K562 (cell line): ENCODE measurements at regions not wholly inside any gene's neighbourhood (a gene's known extent, or its start where the extent isn't known, plus 50 kb on each side); places are given as distances from the start of the nearest gene placed in this dataset.

Experiments
- ATAC-seq: fragments of 200-7000 bp; cut with Tn5 transposase; 3 replicates; pipeline ENCODE4 v1.9.1; 2020; ENCODE audit warnings: moderate library complexity
- BruUV-seq: library from RNA; stranded (reverse); fragments of 400-500 nt; replicated peaks from 2 replicates; lab custom pipeline; 2021; lab: Mats Ljungman, UMichigan
- CTCF ChIA-PET: fragments of 300-600 bp; formaldehyde crosslinking; extraction: SDS; loops from one replicate; lab custom pipeline; 2021; ENCODE audit warnings: low intra/inter-chr PET ratio; lab: Yijun Ruan, JAX
- POLR2A ChIA-PET: fragments of 300-600, 350-650 bp; sonication (Branson Sonifier 250); formaldehyde crosslinking; extraction: SDS; loops from one replicate; lab custom pipeline; 2021; ENCODE audit warnings: antibody characterized with exemption, inconsistent platforms; lab: Yijun Ruan, JAX
- DNase-seq, 4 experiments: peaks; one replicate each; pipeline versions ENCODE4 v3.0.0 to v3.0.0-alpha.2; 2011 to 2018; ENCODE audit warnings: low spot score in 3 of 4, mixed read lengths in 3 of 4; ENCODE audit errors: extremely low read depth in 1 of 4
- FAIRE-seq: peaks from 2 replicates; lab custom pipeline; 2011; peaks lifted over from hg19 to GRCh38; lab: Jason Lieb, UNC
- H2AFZ ChIP-seq: 2 replicates; pipeline ENCODE4 v1.6.0; 2011; ENCODE audit warnings: low read depth, low read length, control low read depth, inconsistent platforms
- H3K27ac ChIP-seq: fragments of 200-600 bp; 3 replicates; pipeline ENCODE4 v1.8.0; 2011; ENCODE audit warnings: low read depth, mild to moderate bottlenecking, control low read depth, inconsistent platforms, low read length, moderate library complexity, mixed read lengths; ENCODE audit errors: extremely low read depth
- H3K27me3 ChIP-seq, 2 experiments: fragments of 300-600 bp in 1 of 2; 2 replicates in 1 of 2; 3 replicates in 1 of 2; pipeline versions ENCODE4 v1.6.0 to v1.8.0; 2011; ENCODE audit warnings: inconsistent platforms in 2 of 2, low read length in 2 of 2, mild to moderate bottlenecking in 1 of 2, mixed read lengths in 1 of 2, moderate library complexity in 1 of 2; ENCODE audit not compliant: control insufficient read depth in 2 of 2, insufficient read depth in 2 of 2
- H3K36me3 ChIP-seq: fragments of 300-600 bp; 3 replicates; pipeline ENCODE4 v1.8.0; 2011; ENCODE audit warnings: mild to moderate bottlenecking, low read length, inconsistent platforms; ENCODE audit not compliant: control insufficient read depth, insufficient read depth
- H3K4me1 ChIP-seq, 2 experiments: fragments of 200-600 bp in 1 of 2; replicated peaks in 1 of 2; 2 replicates in 1 of 2; 3 replicates in 1 of 2; pipeline versions ENCODE4 v1.5.1 to v1.8.0; 2011; ENCODE audit warnings: inconsistent platforms in 2 of 2, low read length in 2 of 2, mild to moderate bottlenecking in 1 of 2, mixed read lengths in 1 of 2, moderate library complexity in 1 of 2; ENCODE audit not compliant: control insufficient read depth in 2 of 2, insufficient read depth in 2 of 2
- H3K4me2 ChIP-seq: 2 replicates; pipeline ENCODE4 v1.6.1; 2011; ENCODE audit warnings: low read length, control low read depth, inconsistent platforms, mixed read lengths; ENCODE audit not compliant: insufficient read depth
- H3K4me3 ChIP-seq: fragments of 200-600 bp; sonication (generic), shearing (Covaris generic); 2 replicates; pipeline ENCODE4 v1.5.1; 2016; ENCODE audit warnings: control low read depth, inconsistent platforms
- H3K79me2 ChIP-seq: fragments of 200-600 bp; 3 replicates; pipeline ENCODE4 v1.8.0; 2011; ENCODE audit warnings: low read length, inconsistent platforms; ENCODE audit not compliant: control insufficient read depth, insufficient read depth
- H3K9ac ChIP-seq, 2 experiments: 2 replicates each; pipeline versions ENCODE4 v1.6.0 to v1.6.1; 2011; ENCODE audit warnings: low read depth in 2 of 2, low read length in 2 of 2, control low read depth in 1 of 2, inconsistent platforms in 1 of 2, mild to moderate bottlenecking in 1 of 2, mixed read lengths in 1 of 2; ENCODE audit not compliant: insufficient read depth in 1 of 2
- H3K9me1 ChIP-seq: one replicate; pipeline ENCODE4 v1.6.0; 2011; ENCODE audit warnings: inconsistent platforms, mild to moderate bottlenecking, low read length, moderate library complexity; ENCODE audit not compliant: control insufficient read depth, insufficient read depth
- H3K9me3 ChIP-seq: replicated peaks from 2 replicates; pipeline ENCODE4 v1.5.1; 2011; ENCODE audit warnings: low read depth, low read length, inconsistent platforms; ENCODE audit not compliant: control insufficient read depth, insufficient read depth
- H4K20me1 ChIP-seq: replicated peaks from 2 replicates; pipeline ENCODE4 v1.6.1; 2011; ENCODE audit warnings: low read length, inconsistent platforms, mixed read lengths; ENCODE audit not compliant: control insufficient read depth, insufficient read depth
- HDAC3 ChIP-seq: fragments of 450-650 bp; IDR thresholded peaks from 2 replicates; pipeline ENCODE4 v1.6.1; 2018; ENCODE audit warnings: borderline replicate concordance, mild to moderate bottlenecking, moderate library complexity; ENCODE audit not compliant: partially characterized antibody
- HIVEP1 ChIP-seq: fragments of 250-450 bp; sonication (Bioruptor Pico); IDR thresholded peaks from 2 replicates; pipeline ENCODE4 v1.4.0; 2020; ENCODE audit warnings: mild to moderate bottlenecking
- JUND ChIP-seq, 2 experiments: IDR thresholded peaks; 2 replicates in 1 of 2; 3 replicates in 1 of 2; pipeline ENCODE4 v1.6.1; 2011; ENCODE audit warnings: borderline replicate concordance in 2 of 2, low read depth in 2 of 2, low read length in 2 of 2, improper control_type of control experiment in 1 of 2, missing biosample characterization in 1 of 2, missing genetic modification characterization in 1 of 2, missing genetic modification reagents in 1 of 2
- MAZ ChIP-seq, 2 experiments: fragments of 450-650 bp in 1 of 2; sonication (generic) in 1 of 2; formaldehyde crosslinking; IDR thresholded peaks in 1 of 2; conservative IDR thresholded peaks in 1 of 2; 2 replicates each; pipeline versions ENCODE4 v1.4.0 to v1.5.0; 2020; ENCODE audit warnings: mild to moderate bottlenecking in 1 of 2, missing genetic modification reagents in 1 of 2
- MBD1 ChIP-seq: fragments of 250-450 bp; sonication (Bioruptor Pico); IDR thresholded peaks from 2 replicates; pipeline ENCODE4 v1.8.0; 2022; ENCODE audit warnings: inconsistent platforms
- MYBL2 ChIP-seq, 2 experiments: fragments of 450-650 bp in 1 of 2; sonication (generic) in 1 of 2; formaldehyde crosslinking in 1 of 2; IDR thresholded peaks; 2 replicates each; pipeline versions ENCODE4 v1.6.1 to v1.8.1; 2017 to 2022; ENCODE audit warnings: borderline replicate concordance in 1 of 2, inconsistent platforms in 1 of 2, low read depth in 1 of 2, mild to moderate bottlenecking in 1 of 2, missing genetic modification reagents in 1 of 2, moderate library complexity in 1 of 2
- NFIX ChIP-seq: fragments of 250-450 bp; sonication (Bioruptor Pico); IDR thresholded peaks from 2 replicates; pipeline ENCODE4 v1.4.0; 2020; ENCODE audit warnings: low read depth, mild to moderate bottlenecking, moderate library complexity
- SAFB ChIP-seq: fragments of 200-400 bp; formaldehyde crosslinking; IDR thresholded peaks from 2 replicates; pipeline ENCODE4 v1.6.1; 2017; ENCODE audit warnings: low read depth, low read length, borderline replicate concordance
- SOX6 ChIP-seq: fragments of 450-650 bp; IDR thresholded peaks from 2 replicates; pipeline ENCODE4 v1.6.1; 2014; ENCODE audit warnings: mild to moderate bottlenecking
- SP2 ChIP-seq: IDR thresholded peaks from 2 replicates; pipeline ENCODE4 v1.6.1; 2011; ENCODE audit warnings: mild to moderate bottlenecking, low read depth, low read length, moderate library complexity; ENCODE audit not compliant: poor library complexity, severe bottlenecking; ENCODE audit errors: extremely low read depth
- U2AF1 ChIP-seq: fragments of 200-400 bp; formaldehyde crosslinking; optimal IDR thresholded peaks from 2 replicates; pipeline ENCODE3; 2017; ENCODE audit warnings: mild to moderate bottlenecking, low read depth, low read length, moderate library complexity
- ZNF696 ChIP-seq: fragments of 250-450 bp; sonication (Bioruptor Pico); conservative IDR thresholded peaks from 2 replicates; pipeline ENCODE4 v1.4.0; 2020; ENCODE audit warnings: mild to moderate bottlenecking, moderate library complexity
- ZNF699 ChIP-seq: fragments of 250-450 bp; sonication (Bioruptor Pico); IDR thresholded peaks from 2 replicates; pipeline ENCODE4 v1.8.0; 2021; ENCODE audit warnings: mild to moderate bottlenecking, moderate library complexity; ENCODE audit not compliant: insufficient replicate concordance
- ZNF76 ChIP-seq: fragments of 250-450 bp; sonication (Bioruptor Pico); IDR thresholded peaks from 2 replicates; pipeline ENCODE4 v1.4.0; 2020; ENCODE audit warnings: mild to moderate bottlenecking, moderate library complexity, borderline replicate concordance
- ZNF77 ChIP-seq: fragments of 250-450 bp; sonication (Bioruptor Pico); IDR thresholded peaks from 2 replicates; pipeline ENCODE4 v1.5.0; 2020
- WGBS: fragments of 100-300 bp; shearing (Covaris generic); methylation state at CpG from one replicate; pipeline ENCODE4 v1.1.6; 2016; ENCODE audit warnings: low coverage, mixed read lengths; ENCODE audit not compliant: insufficient coverage; ENCODE audit errors: missing lambda C conversion rate; 5-methylcytosine and 5-hydroxymethylcytosine counted together
- in situ Hi-C: fragments of 300-500 bp; cut with MboI; formaldehyde crosslinking; loops from 4 replicates; pipeline ENCODE4 v1.15.0; 2018; ENCODE audit warnings: inconsistent platforms, mixed read lengths
- intact Hi-C: fragments of 100-400 bp; cut with micrococcal nuclease; formaldehyde crosslinking; loops from 2 replicates; pipeline ENCODE4 v1.14.2; 2022
- TF ChIP-seq, protein P1 (sequence below), 2 experiments: fragments of 450-650 bp in 1 of 2; sonication (generic) in 1 of 2; formaldehyde crosslinking in 1 of 2; IDR thresholded peaks in 1 of 2; conservative IDR thresholded peaks in 1 of 2; 2 replicates each; pipeline versions ENCODE4 v1.6.1 to v1.8.1; 2016 to 2023; ENCODE audit warnings: mild to moderate bottlenecking in 2 of 2, moderate library complexity in 2 of 2, inconsistent platforms in 1 of 2, missing genetic modification reagents in 1 of 2

GRCh38 chr6:11412616-11413015, 124.9 kb upstream of the TMEM170B start (continued):
- no peak for TF ChIP-seq MYBL2 (IDR thresholded peaks at IDR 0.05; ENCODE audit: low read depth)
- no peak for TF ChIP-seq MYBL2 (CRISPR knock-in tag; IDR thresholded peaks at IDR 0.05; ENCODE audit: borderline replicate concordance)
- no peak for TF ChIP-seq ZNF76 (CRISPR knock-in tag)
- no peak for TF ChIP-seq JUND (IDR thresholded peaks at IDR 0.05; ENCODE audit: borderline replicate concordance, low read depth, low read length)
- TF ChIP-seq JUND (tag; IDR thresholded peaks at IDR 0.05; ENCODE audit: borderline replicate concordance, low read depth, low read length), result peak; percentile 27; the same call in 1 of the 3 replicates
- no peak for TF ChIP-seq SP2
- TF ChIP-seq ZNF77 (CRISPR knock-in tag), result no peak
- TF ChIP-seq SOX6, result peak; percentile 87
- TF ChIP-seq HDAC3, result peak; percentile 63
- no peak for TF ChIP-seq SAFB
- TF ChIP-seq ZNF696, result no peak
- peak in 1 of 2 experiments; percentile 31; a peak in 1 of 4 replicates for TF ChIP-seq MAZ (CRISPR knock-in tag; conservative IDR thresholded peaks at IDR 0.05 in 1 of 2, IDR thresholded peaks at IDR 0.05 in 1 of 2)

DNA sequence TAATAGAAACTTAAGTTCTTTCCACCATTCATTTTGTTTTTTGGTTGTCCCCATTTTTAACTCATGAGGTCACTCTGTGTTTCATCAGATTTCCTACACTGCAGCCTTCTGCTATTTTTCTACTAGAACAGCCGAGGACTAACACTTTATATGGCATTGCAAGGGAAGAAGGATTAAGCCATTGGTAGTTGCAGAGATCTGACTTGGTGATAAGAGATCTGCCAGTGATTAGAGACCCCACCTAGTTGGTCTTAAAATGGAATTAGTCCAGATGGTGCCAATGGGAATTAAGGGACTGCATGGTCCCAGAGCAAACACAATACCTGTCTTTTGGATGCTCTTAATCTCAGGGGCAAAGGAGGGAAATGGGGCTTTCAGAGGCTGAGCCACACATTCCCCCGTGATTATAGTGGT, 125.5 kb upstream of the TMEM170B start:
- no peak overlapping the region for H2AFZ ChIP-seq
- H3K27ac ChIP-seq, result no peak overlapping the region
- H3K9ac ChIP-seq, result no peak overlapping the region
- H3K9me3 ChIP-seq, result no peaks in the 10 kb centered on the region
- BruUV-seq, result no TSS peak
- ATAC-seq, result no peak
- no peaks in the 10 kb centered on the region for H3K9me1 ChIP-seq
- intact Hi-C loops (no loop called here), in situ Hi-C loops (no loop called here)
- no peaks in the 10 kb centered on the region for H3K27me3 ChIP-seq
- DNase-seq, result no peak
- H3K36me3 ChIP-seq, result no peaks in the 10 kb centered on the region
- 0% methylated on average over 2 of the region's 2 CpGs for WGBS
- peaks cover 0 to 3% of the 10 kb centered on the region in 2 experiments; a peak in 1 of 5 replicates for H3K4me1 ChIP-seq
- POLR2A ChIA-PET, result interaction anchor here (1.1 kb wide), 1 partner anchor 15 kb away, joined by 3 read pairs; no protein-coding TSS in a partner anchor
- H3K79me2 ChIP-seq, result no peaks in the 10 kb centered on the region
- no peaks in the 10 kb centered on the region for H4K20me1 ChIP-seq
- H3K4me2 ChIP-seq, result no peak overlapping the region
- H3K4me3 ChIP-seq, result no peak overlapping the region
- CTCF ChIA-PET, result no interaction called here
- TF ChIP-seq, protein P1, sequence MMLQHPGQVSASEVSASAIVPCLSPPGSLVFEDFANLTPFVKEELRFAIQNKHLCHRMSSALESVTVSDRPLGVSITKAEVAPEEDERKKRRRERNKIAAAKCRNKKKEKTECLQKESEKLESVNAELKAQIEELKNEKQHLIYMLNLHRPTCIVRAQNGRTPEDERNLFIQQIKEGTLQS (IDR thresholded peaks at IDR 0.05), result peak; percentile 31; the same call in 1 of the 2 replicates
- TF ChIP-seq, protein P1 (CRISPR knock-in tag; conservative IDR thresholded peaks at IDR 0.05), result no peak
- TF ChIP-seq MBD1 (CRISPR knock-in tag) (no peak), HIVEP1 (CRISPR knock-in tag) (no peak), ZNF699 (CRISPR knock-in tag) (no peak), U2AF1 (no peak), NFIX (no peak)
- FAIRE-seq, result no peak
